ENCODE measurements at regions not wholly inside any gene's neighbourhood (a gene's known extent, or its start where the extent isn't known, plus 50 kb on each side); places are given as distances from the start of the nearest gene placed in this dataset.

GRCh38 chr14:97977651-97978261 lies 1180.6 kb downstream of the VRK1 start:
- TF ChIP-seq CTCF (IDR thresholded peaks at IDR 0.05; ENCODE audit: low read depth, low read length) (no peak), POLR2A (IDR thresholded peaks at IDR 0.05; ENCODE audit: extremely low read depth, insufficient read length) (no peak), MYC (IDR thresholded peaks at IDR 0.05; ENCODE audit: low read depth, low read length) (no peak)

Measured in NB4 (cell line).